GM19238 (cell line): ENCODE measurements at regions not wholly inside any gene's neighbourhood (a gene's known extent, or its start where the extent isn't known, plus 50 kb on each side); places are given as distances from the start of the nearest gene placed in this dataset.

ENCODE experiments used
- DNase-seq: peaks from one replicate; pipeline ENCODE4 v3.0.0; 2011; ENCODE audit warnings: low spot score; ENCODE audit not compliant: insufficient read length

GRCh38 chr9:134271338-134272301, 54.6 kb upstream of the RXRA start:
- DNase-seq: no peak

- no peak for DNase-seq
These were observed 53.8 kb upstream of the RXRA start for GRCh38 chr9:134272302-134273023.

- DNase-seq: no peak
These were observed 52.6 kb upstream of the RXRA start for GRCh38 chr9:134273647-134274046.

GRCh38 chr9:134275375-134275774, 50.9 kb upstream of the RXRA start:
- DNase-seq: no peak

GRCh38 chr9:134276453-134277245, 49.6 kb upstream of the RXRA start:
- DNase-seq: no peak
